Tibial nerve (tissue), 4 donors: ENCODE measurements at regions not wholly inside any gene's neighbourhood (a gene's known extent, or its start where the extent isn't known, plus 50 kb on each side); places are given as distances from the start of the nearest gene placed in this dataset.

Experiments
- DNase-seq, 2 donors: peaks; one replicate each; pipeline ENCODE4 v3.0.0-alpha.2; 2019; ENCODE audit warnings: low spot score in 2 of 2
- H3K27ac ChIP-seq, 4 donors: fragments of 200-600 bp; sonication (generic) in 3 of 4; one replicate each; pipeline ENCODE4 v1.5.1; 2017 to 2019; ENCODE audit warnings: mild to moderate bottlenecking in 1 of 4
- H3K27me3 ChIP-seq, 2 donors: fragments of 200-600 bp; sonication (generic) in 1 of 2; one replicate each; pipeline versions ENCODE4 v1.5.1 to v1.6.0; 2017 to 2019
- H3K36me3 ChIP-seq, 3 donors: fragments of 200-600 bp; sonication (generic); one replicate each; pipeline ENCODE4 v1.5.1; 2018 to 2019
- H3K4me1 ChIP-seq, 4 donors: fragments of 200-600 bp; sonication (generic) in 3 of 4; one replicate each; pipeline ENCODE4 v1.5.1; 2017 to 2019
- H3K4me3 ChIP-seq, 4 donors: fragments of 200-600 bp; sonication (generic) in 3 of 4; one replicate each; pipeline ENCODE4 v1.5.1; 2017 to 2019; ENCODE audit warnings: mild to moderate bottlenecking in 1 of 4, moderate library complexity in 1 of 4
- H3K9me3 ChIP-seq, 4 donors: fragments of 200-600 bp; sonication (generic) in 3 of 4; one replicate each; pipeline ENCODE4 v1.5.1; 2017 to 2019
- CTCF ChIP-seq, 5 experiments: fragments of 200-600 bp in 3 of 5; fragments of 450-650 bp in 2 of 5; sonication (generic) in 3 of 5; IDR thresholded peaks; one replicate each; pipeline ENCODE4 v1.5.1; 2016 to 2019; ENCODE audit warnings: antibody characterized with exemption in 5 of 5, mild to moderate bottlenecking in 3 of 5, moderate library complexity in 2 of 5
- EP300 ChIP-seq, 2 donors: sonication (generic); formaldehyde crosslinking; IDR thresholded peaks; one replicate each; pipeline ENCODE4 v1.6.1; 2017; ENCODE audit warnings: antibody characterized with exemption in 2 of 2, mild to moderate bottlenecking in 1 of 2
- POLR2A ChIP-seq, 2 donors: fragments of 450-650 bp; IDR thresholded peaks; one replicate each; pipeline ENCODE4 v1.6.1; 2017; ENCODE audit warnings: antibody characterized with exemption in 2 of 2, mild to moderate bottlenecking in 2 of 2, moderate library complexity in 2 of 2
- WGBS, 2 donors: methylation state at CpG; one replicate each; pipeline ENCODE4 v1.1.5; 2018; 5-methylcytosine and 5-hydroxymethylcytosine counted together

DNA sequence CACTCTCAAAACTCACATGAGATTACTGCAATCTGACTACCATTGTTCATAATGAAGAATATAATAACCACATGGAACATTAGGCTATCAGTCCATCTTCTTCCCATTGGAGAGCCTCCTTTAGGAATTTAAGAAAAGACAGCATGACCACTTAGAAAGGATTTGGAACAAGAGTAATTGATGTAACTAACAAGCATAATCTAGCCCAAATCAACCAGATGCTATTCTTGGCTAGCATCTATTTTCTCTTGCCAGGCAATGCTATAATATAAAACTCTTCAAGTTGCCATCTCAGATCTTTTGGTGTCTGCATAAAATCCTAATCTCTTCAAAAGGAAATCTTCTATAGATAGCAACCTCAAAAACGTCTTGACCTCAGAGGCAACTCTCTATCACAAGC is 152.0 kb upstream of the REG3G start:
- no peak for DNase-seq
- Histone ChIP-seq H3K27ac (no peak overlapping the region), H3K36me3 (no peaks in the 10 kb centered on the region), H3K9me3 (no peaks in the 10 kb centered on the region), H3K4me1 (no peaks in the 10 kb centered on the region), H3K4me3 (no peak overlapping the region), H3K27me3 (no peaks in the 10 kb centered on the region)
- no peak for TF ChIP-seq EP300 (IDR thresholded peaks at IDR 0.05)
- no peak for TF ChIP-seq CTCF (IDR thresholded peaks at IDR 0.05)
- TF ChIP-seq POLR2A (IDR thresholded peaks at IDR 0.05): no peak
- whole genome bisulfite sequencing, 2 donors: 36 to 50% methylated on average over 1 of the region's 1 CpG

DNA sequence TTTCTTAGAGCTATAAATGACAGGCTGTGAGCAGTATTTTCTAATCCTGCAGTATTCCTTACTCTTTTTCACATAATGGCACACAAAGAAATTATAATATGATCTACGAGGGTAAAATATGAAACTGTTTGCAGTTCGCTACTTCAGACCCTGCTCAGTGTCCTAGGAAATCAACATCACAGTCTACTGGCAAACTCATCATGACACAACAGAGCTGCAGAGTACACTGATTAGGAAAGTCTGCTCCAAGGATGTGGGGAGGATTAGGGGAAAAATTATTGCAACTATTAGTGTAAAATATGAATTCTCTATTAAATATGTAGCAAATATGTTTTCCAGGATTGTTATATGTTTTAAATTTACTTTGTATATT is 149.2 kb upstream of the REG3G start:
- no peaks in the 10 kb centered on the region for H3K27me3 ChIP-seq
- no peak for DNase-seq
- no peak overlapping the region for H3K27ac ChIP-seq
- no peaks in the 10 kb centered on the region for H3K4me1 ChIP-seq
- no peaks in the 10 kb centered on the region for H3K9me3 ChIP-seq
- H3K36me3 ChIP-seq: no peaks in the 10 kb centered on the region
- no peak for TF ChIP-seq EP300 (IDR thresholded peaks at IDR 0.05)
- 48 to 52% methylated on average over 2 of the region's 2 CpGs for WGBS, 2 donors
- no peak overlapping the region for H3K4me3 ChIP-seq

GRCh38 chr2:78887446-78887845 is 138.1 kb upstream of the REG3G start:
- 84 to 93% methylated on average over 1 of the region's 1 CpG for WGBS, 2 donors
- TF ChIP-seq POLR2A (IDR thresholded peaks at IDR 0.05) (no peak), EP300 (IDR thresholded peaks at IDR 0.05) (no peak), CTCF (IDR thresholded peaks at IDR 0.05) (no peak)

DNA sequence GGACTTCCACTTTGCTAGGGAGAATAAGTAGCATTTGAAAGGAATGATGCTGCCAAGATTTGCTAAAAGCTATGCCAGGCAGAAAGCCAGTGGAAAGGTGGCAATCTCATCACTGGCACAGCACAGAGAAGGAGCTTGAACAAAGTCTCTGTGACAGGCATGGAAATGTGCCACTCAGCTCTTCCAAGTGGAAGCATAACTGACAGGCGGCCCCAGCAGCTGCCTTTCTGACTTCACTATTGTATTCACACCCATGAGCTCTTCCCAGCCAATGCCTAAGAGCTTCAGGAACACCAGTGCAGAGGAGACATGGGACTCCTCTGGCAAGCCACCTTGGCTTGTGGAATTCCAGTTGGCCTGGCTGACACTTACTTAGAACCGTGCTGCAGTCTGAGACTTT is 134.6 kb upstream of the REG3G start:
- DNase-seq: no peak
- no peaks in the 10 kb centered on the region for H3K9me3 ChIP-seq

More at GRCh38 chr2:78887446-78887845, 138.1 kb upstream of the REG3G start:
- no peak for DNase-seq
- H3K4me3 ChIP-seq: no peak overlapping the region
- H3K36me3 ChIP-seq: no peaks in the 10 kb centered on the region
- H3K27me3 ChIP-seq: no peaks in the 10 kb centered on the region
- no peaks in the 10 kb centered on the region for H3K9me3 ChIP-seq
- no peak overlapping the region for H3K27ac ChIP-seq
- no peaks in the 10 kb centered on the region for H3K4me1 ChIP-seq

DNA sequence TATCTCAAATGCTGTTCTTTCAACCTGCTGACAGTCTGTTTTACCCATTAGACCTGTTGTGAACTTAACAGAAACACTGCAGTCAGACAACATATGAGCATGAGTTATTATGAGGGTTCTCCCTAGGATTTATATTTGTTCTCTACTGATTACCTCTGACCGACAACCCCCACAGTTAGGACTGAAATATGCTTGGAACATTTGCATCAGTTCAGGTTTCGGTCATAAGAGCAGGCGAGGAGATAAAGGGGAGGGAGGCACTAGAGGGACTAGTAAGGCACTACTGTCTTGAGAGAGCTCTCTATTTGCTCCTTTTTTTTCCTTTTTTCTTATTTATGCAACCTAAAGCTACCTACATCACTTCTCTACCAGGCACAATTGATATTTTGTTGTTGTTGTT is 133.2 kb upstream of the REG3G start:
- Histone ChIP-seq H3K36me3 (no peaks in the 10 kb centered on the region), H3K4me3 (no peak overlapping the region), H3K4me1 (no peaks in the 10 kb centered on the region), H3K27ac (no peak overlapping the region), H3K27me3 (no peaks in the 10 kb centered on the region), H3K9me3 (no peaks in the 10 kb centered on the region)
- WGBS, 2 donors: 73 to 84% methylated on average over 3 of the region's 3 CpGs
- TF ChIP-seq CTCF (IDR thresholded peaks at IDR 0.05): no peak
- no peak for TF ChIP-seq EP300 (IDR thresholded peaks at IDR 0.05)
- TF ChIP-seq POLR2A (IDR thresholded peaks at IDR 0.05): no peak
- no peak for DNase-seq

More for the DNA sequence above, 134.6 kb upstream of the REG3G start:
- TF ChIP-seq POLR2A (IDR thresholded peaks at IDR 0.05) (no peak), CTCF (IDR thresholded peaks at IDR 0.05) (no peak), EP300 (IDR thresholded peaks at IDR 0.05) (no peak)
- Histone ChIP-seq H3K27ac (no peak overlapping the region), H3K4me1 (no peaks in the 10 kb centered on the region), H3K36me3 (no peaks in the 10 kb centered on the region), H3K27me3 (no peaks in the 10 kb centered on the region), H3K4me3 (no peak overlapping the region)
- WGBS, 2 donors: 75 to 82% methylated on average over 2 of the region's 2 CpGs

- Histone ChIP-seq H3K36me3 (no peaks in the 10 kb centered on the region), H3K4me3 (no peak overlapping the region), H3K27me3 (no peaks in the 10 kb centered on the region), H3K9me3 (no peaks in the 10 kb centered on the region), H3K4me1 (no peaks in the 10 kb centered on the region), H3K27ac (no peak overlapping the region)
- WGBS, 2 donors: 70 to 78% methylated on average over 1 of the region's 1 CpG
- no peak for DNase-seq
- TF ChIP-seq EP300 (IDR thresholded peaks at IDR 0.05) (no peak), POLR2A (IDR thresholded peaks at IDR 0.05) (no peak), CTCF (IDR thresholded peaks at IDR 0.05) (no peak)
These were observed 130.5 kb upstream of the REG3G start for GRCh38 chr2:78895022-78895421.
